NOMO-1 treated with DMSO at 0.1 percent for 48 hours (cell line): ENCODE measurements at regions not wholly inside any gene's neighbourhood (a gene's known extent, or its start where the extent isn't known, plus 50 kb on each side); places are given as distances from the start of the nearest gene placed in this dataset.
A peak's percentile ranks its signal among the peaks of the same experiment; 100 is the strongest.

ENCODE experiments used
- DNase-seq: peaks from one replicate; lab custom pipeline; 2025; ENCODE audit not compliant: unreplicated experiment; lab: John Stamatoyannopoulos, UW

GRCh38 chr12:77578466-77579220 is 252.1 kb upstream of the NAV3 start:
- no peak for DNase-seq

DNA sequence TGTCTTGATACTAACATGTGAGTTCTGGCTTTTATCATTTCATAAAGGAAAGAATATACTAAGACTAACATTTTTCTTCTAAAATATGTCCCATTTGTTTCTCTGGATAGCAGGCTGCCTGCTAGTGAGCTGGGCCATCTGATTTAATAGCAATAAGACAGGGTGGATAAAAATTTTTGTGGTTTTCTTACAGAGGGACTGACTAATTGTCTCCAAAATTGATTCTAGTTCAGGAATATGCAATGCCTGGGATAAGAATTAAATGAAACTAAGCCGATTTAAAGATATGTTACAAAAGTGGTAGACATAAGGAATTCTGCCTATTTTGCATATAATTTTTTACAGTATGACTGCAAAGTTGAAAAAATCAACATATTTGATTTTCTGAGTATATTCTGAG is 252.9 kb upstream of the NAV3 start:
- no peak for DNase-seq

DNA sequence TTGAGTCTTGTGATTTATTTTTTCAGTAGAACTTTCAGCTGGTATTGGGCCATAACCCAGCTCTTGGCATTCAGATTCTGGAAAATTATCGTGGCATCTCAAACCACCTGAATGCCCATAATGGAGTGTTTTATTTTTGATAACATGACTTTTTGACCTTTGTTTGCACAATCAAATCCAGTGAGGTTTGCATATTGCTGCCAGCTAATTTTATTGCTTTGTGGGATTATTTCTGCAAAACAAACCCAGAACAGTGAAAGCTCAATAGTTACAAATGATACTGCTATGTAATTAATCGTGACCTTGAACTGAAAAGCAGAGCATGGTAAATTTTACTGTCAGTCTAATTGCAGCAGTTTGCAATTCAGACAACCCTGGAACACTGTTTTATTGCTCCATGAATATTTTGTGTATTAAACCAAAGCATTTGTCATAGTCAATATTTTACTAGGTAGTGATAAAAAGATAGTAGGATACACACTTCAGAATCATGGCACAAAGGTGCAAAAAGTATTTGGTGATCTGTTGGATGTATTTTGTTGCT is 255.2 kb upstream of the NAV3 start:
- DNase-seq = no peak

DNA sequence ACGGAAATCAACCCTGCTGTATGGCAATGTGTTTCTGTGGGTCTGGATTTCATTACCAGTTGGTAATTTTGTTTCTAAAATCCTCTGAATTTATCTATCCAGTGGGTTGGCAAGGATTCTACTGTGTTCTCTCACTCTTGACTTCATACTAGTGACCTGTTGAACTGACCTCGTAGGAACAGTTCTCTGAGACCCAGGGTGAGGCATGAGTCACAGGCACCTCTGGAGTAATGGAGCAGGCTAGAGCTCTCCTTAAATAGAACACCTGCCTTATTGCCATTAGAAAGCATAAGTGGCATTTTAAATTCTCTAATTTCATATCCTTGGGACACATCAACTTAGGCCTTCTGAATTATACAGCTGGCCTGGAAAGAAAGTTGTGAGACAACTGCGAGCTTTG is 258.3 kb upstream of the NAV3 start:
- DNase-seq = no peak

DNA sequence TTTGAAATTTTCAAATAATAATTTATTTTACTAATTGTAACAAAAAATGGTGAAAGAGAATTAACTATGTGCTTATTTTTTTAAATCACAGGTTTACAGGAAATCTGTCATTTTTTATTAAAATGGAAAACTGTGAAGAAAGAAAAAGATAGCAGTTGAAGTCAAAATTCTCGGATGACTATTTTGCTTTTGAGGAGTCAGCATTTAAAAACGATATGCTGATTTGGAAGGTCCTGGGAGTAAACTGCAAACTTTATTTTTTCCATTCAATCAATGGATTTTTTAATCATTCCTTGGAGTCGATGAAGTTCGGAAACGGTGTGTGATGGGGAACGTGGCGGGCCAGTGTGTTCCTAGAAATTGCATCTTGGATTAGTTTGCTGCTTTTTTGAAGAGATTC is 258.9 kb upstream of the NAV3 start:
- no peak for DNase-seq

DNA sequence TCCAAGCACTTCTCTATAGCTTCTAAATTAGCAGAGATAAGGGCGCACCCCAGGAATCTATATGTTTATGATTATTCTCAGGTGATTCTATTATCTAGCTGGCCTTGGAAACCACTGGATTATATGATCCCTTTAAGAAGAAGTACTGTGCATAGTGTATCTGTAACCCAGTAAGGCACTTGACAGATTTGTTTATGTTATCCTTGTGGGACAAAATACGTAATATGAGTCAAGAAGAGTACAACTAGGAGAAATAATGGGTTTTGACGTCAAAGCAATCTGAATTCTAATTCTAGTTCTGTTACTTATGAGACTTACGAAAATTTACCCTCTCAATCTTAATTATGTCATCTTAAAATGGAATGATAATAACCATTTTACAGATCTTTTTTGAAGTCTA is 259.6 kb upstream of the NAV3 start:
- DNase-seq = no peak

- DNase-seq = no peak
Measured at GRCh38 chr12:77569876-77570275, 260.8 kb upstream of the NAV3 start.

GRCh38 chr12:77560714-77561113 is 270.0 kb upstream of the NAV3 start:
- no peak for DNase-seq

- DNase-seq = no peak
Measured at GRCh38 chr12:77559400-77560074, 271.2 kb upstream of the NAV3 start.

DNA sequence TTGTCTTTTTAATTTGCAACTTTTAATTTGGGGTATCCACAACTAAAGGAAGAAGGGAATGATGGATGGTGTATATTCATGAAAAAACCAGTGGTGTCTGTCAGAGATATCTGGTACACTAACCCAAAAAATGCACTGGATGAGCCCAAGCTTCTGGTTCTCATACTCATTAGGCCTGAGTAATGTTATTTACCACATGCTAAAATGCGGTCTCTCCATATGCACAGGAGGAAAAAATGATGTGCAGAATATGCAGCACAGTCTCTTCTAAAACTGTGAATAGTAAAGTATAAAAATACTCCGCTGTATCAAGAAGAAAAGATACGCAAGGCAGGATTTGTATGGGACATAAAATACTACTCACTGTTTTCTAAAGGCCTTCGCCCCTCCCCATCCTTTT is 275.6 kb upstream of the NAV3 start:
- DNase-seq = no peak

GRCh38 chr12:77553976-77554619 is 276.6 kb upstream of the NAV3 start:
- no peak for DNase-seq

- no peak for DNase-seq
Measured at GRCh38 chr12:77549383-77550128, 281.1 kb upstream of the NAV3 start.

DNA sequence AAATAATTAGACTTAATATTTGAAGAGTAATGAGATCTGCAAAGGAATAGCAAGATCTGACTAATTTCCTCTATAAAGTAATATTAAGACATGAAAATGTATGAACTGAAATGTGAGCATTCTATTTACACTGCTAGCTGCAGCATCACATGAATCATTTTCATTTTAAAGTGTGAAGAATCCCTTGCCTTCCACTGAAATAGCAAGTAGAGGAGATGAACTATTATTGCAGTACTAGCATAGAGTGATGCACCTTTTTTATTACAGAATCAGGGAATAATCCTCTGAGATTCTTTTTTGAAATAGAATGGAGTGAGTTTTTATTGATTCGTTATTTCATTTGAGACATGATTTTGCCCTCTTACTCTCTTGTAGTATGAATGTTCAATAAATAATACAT is 281.9 kb upstream of the NAV3 start:
- no peak for DNase-seq

- no peak for DNase-seq
Measured at GRCh38 chr12:77540097-77540496, 290.6 kb upstream of the NAV3 start.

DNA sequence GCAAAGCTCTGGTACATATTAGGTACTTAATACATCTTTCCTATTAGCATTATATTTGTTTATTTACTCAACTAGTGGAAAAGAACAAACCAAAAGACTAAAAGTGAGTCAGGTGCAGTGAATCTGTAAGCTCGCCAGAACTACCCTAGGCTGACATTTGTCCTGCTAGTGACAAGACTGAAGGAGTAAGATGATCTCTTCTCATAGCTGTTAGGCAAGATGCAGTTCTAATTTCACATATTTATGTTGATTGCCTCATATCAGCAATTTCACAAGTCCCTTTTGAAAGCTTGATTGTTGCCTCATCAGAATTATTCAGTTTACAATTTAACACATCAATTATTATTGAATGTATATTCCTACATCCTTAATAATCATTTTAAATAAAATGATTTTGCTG is 293.0 kb upstream of the NAV3 start:
- DNase-seq = peak; percentile 71

GRCh38 chr12:77535734-77536133 is 295.0 kb upstream of the NAV3 start:
- DNase-seq = no peak

DNA sequence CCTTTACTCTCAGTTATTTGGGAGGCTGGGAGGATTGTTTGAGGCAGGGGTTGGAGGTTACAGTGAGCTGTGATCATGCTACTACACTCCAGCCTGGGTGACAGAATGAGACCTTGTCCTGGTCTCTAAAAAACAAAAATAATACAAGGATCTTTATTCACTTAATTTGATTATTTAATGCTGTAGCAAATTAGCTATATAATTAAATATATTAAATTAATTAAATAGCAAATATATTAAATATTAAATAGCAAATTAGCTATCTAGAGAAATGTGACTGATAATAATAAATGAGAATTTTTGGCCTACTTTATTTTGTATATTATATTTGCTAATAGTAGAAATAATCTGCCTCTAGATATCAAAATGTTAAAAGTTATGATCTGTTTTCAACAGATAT is 298.8 kb upstream of the NAV3 start:
- no peak for DNase-seq

DNA sequence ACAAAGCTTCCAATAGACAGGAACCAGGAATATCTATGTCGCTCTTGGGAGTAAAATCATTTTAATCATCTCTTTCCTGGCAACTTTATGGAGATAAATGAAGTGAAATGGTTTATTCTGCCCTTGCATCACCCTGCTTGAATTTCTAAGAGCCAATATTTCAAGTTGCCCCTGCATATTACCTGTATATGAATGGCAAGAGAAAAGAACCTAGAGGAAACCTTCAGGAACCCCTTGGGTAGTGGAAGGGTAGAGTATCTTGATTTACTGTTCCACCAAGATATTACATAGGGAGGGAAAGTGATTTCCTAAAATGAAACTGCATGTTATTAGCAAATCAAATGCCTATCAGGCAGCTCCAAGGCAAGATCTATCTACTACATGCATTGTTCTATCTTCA is 308.4 kb upstream of the NAV3 start:
- DNase-seq = no peak

GRCh38 chr12:77521508-77522115 is 309.1 kb upstream of the NAV3 start:
- no peak for DNase-seq

DNA sequence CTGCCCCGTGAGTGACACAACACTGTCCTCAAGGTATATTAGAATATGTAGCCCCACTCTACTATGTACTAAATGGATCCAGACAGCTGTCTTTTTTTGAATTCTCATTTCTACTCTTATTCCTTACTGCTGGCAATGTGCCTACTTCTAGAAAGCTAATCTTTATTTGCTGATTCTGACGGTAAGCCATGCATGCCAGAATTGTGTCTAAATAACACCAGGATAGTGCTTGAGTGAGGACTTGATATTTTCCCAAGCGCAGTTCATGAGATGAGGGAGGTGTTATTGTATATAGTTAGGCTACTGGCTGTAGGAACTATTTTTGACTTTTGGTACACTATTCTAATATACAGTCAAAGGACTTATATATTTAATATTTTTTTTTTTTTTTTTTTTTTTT is 316.2 kb upstream of the NAV3 start:
- no peak for DNase-seq

DNA sequence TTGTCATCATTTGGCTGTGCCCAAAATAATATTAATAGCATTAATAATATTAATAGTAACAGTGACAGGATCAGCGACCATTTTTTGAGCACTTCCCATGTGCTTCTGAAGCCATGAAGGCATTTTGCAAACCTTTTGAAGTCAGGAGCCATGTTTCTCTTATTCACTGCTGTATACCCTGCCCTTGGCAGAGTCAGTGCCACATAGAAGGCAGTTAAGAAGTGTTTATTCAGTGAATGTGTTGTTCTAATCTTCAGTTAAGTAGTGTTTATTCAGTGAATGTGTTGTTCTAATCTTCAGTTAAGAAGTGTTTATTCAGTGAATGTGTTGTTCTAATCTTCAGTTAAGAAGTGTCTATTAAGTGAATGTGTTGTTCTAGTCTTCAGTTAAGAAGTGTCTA is 319.7 kb upstream of the NAV3 start:
- DNase-seq = no peak
